Activated CD4-positive, alpha-beta T cell treated with anti-CD3 and anti-CD28 coated beads, Interleukin-2, amount 50 U/mL, for 24 hours (primary cell): ENCODE measurements at regions not wholly inside any gene's neighbourhood (a gene's known extent, or its start where the extent isn't known, plus 50 kb on each side); places are given as distances from the start of the nearest gene placed in this dataset.

ENCODE experiments used
- DNase-seq, 2 donors: peaks; one replicate each; pipeline ENCODE4 v3.0.0-alpha.2; 2020; ENCODE audit warnings: low read depth in 1 of 2, low spot score in 1 of 2

GRCh38 chr10:123480845-123481244, 185.3 kb upstream of the GPR26 start:
- no peak for DNase-seq

GRCh38 chr10:123484722-123485121, 181.4 kb upstream of the GPR26 start:
- DNase-seq = no peak

GRCh38 chr10:123485341-123485960, 180.7 kb upstream of the GPR26 start:
- DNase-seq = no peak

GRCh38 chr10:123488436-123488835, 177.7 kb upstream of the GPR26 start:
- DNase-seq = no peak

GRCh38 chr10:123491364-123491763, 174.8 kb upstream of the GPR26 start:
- no peak for DNase-seq

- no peak for DNase-seq
These were observed 174.1 kb upstream of the GPR26 start for GRCh38 chr10:123492016-123492415.

- DNase-seq = no peak
These were observed 171.8 kb upstream of the GPR26 start for GRCh38 chr10:123494301-123494808.

GRCh38 chr10:123496375-123496774, 169.8 kb upstream of the GPR26 start:
- DNase-seq = no peak

- no peak for DNase-seq
These were observed 169.0 kb upstream of the GPR26 start for GRCh38 chr10:123496996-123497660.

- no peak for DNase-seq
These were observed 166.0 kb upstream of the GPR26 start for GRCh38 chr10:123500110-123500509.

- DNase-seq = no peak
These were observed 165.0 kb upstream of the GPR26 start for GRCh38 chr10:123501148-123501547.

- no peak for DNase-seq
These were observed 163.2 kb upstream of the GPR26 start for GRCh38 chr10:123502983-123503382.

GRCh38 chr10:123506455-123506854, 159.7 kb upstream of the GPR26 start:
- DNase-seq = no peak

GRCh38 chr10:123507298-123507697, 158.9 kb upstream of the GPR26 start:
- no peak for DNase-seq

GRCh38 chr10:123509338-123509737, 156.8 kb upstream of the GPR26 start:
- DNase-seq = no peak

GRCh38 chr10:123512901-123513775, 153.0 kb upstream of the GPR26 start:
- DNase-seq = no peak

- DNase-seq = no peak
These were observed 152.3 kb upstream of the GPR26 start for GRCh38 chr10:123513870-123514269.

GRCh38 chr10:123514996-123515395, 151.2 kb upstream of the GPR26 start:
- DNase-seq = no peak

- no peak for DNase-seq
These were observed 150.5 kb upstream of the GPR26 start for GRCh38 chr10:123515661-123516060.

- no peak for DNase-seq
These were observed 149.9 kb upstream of the GPR26 start for GRCh38 chr10:123516291-123516690.

- no peak for DNase-seq
These were observed 148.7 kb upstream of the GPR26 start for GRCh38 chr10:123517426-123517825.

- no peak for DNase-seq
These were observed 148.3 kb upstream of the GPR26 start for GRCh38 chr10:123517901-123518300.
